GM13976 (cell line): ENCODE measurements at regions not wholly inside any gene's neighbourhood (a gene's known extent, or its start where the extent isn't known, plus 50 kb on each side); places are given as distances from the start of the nearest gene placed in this dataset.
A peak's percentile ranks its signal among the peaks of the same experiment; 100 is the strongest.

Experiments used
- DNase-seq: peaks from one replicate; pipeline ENCODE4 v3.0.0; 2012; ENCODE audit warnings: low spot score
- in situ Hi-C: fragments of 300-500 bp; cut with MboI; formaldehyde crosslinking; loops from one replicate; pipeline ENCODE4 v1.12.0; 2022; ENCODE audit warnings: low sequenced_read_pairs, mixed read lengths, inconsistent platforms; ENCODE audit not compliant: unreplicated experiment
- TF ChIP-seq, protein P1 (sequence below): IDR thresholded peaks from 2 replicates; pipeline ENCODE4 v1.5.1; 2012; ENCODE audit warnings: borderline replicate concordance, mild to moderate bottlenecking; ENCODE audit not compliant: insufficient read depth; ENCODE audit errors: extremely low read depth, missing control alignments, control extremely low read depth

DNA sequence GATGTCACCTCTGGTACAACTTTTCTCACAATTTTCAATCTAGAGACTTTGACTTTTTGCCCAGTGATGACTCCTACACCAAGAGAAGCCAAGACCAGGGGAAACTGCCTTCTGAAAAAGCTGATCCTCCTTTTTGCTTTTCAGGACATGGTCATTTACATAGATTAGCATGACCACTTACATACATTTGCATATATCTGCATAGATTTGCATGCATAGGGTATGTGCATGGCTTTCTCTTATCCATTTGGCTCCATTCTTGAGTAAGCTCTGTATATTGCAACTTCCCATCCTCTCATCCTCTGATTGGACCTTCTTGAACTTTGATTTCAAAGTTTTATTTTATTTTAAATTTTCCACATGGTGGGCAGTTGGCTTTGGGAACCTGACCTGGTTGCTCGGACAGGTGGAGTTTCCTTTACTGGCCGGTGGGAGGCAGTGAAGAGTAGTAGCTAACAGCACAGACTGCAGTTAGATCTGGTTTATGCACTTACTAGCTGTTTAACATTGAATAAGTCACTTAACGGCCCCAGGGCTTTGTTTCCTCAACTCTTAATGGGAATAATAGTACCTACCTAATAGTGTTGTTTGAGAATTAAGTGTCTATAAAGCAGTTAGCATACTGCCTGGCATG lies 92.9 kb downstream of the GPR139 start:
- DNase-seq: no peak
- TF ChIP-seq, protein P1, sequence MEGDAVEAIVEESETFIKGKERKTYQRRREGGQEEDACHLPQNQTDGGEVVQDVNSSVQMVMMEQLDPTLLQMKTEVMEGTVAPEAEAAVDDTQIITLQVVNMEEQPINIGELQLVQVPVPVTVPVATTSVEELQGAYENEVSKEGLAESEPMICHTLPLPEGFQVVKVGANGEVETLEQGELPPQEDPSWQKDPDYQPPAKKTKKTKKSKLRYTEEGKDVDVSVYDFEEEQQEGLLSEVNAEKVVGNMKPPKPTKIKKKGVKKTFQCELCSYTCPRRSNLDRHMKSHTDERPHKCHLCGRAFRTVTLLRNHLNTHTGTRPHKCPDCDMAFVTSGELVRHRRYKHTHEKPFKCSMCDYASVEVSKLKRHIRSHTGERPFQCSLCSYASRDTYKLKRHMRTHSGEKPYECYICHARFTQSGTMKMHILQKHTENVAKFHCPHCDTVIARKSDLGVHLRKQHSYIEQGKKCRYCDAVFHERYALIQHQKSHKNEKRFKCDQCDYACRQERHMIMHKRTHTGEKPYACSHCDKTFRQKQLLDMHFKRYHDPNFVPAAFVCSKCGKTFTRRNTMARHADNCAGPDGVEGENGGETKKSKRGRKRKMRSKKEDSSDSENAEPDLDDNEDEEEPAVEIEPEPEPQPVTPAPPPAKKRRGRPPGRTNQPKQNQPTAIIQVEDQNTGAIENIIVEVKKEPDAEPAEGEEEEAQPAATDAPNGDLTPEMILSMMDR: peak; percentile 10
- in situ Hi-C loops: no loop called here

DNA sequence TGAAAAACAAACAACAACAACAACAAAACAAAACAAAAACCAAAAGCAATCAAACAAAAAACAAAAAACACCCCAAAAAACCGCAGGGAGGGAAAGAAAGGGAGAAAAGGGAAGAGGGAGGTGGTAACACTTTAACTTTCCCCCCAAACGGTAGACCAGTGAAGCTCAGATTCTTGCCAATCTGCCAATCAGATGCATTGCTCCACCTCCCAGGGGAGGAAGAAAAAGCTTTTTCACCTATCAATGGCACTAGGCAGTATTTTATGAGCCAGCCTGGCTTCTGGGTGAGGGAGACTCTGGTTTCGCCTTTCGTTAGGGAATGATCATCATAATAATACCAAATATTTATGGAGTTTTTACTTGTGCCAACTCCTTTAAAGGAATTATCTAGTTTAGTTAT lies 94.1 kb downstream of the GPR139 start:
- in situ Hi-C loops: no loop called here
- TF ChIP-seq, protein P1: no peak
- DNase-seq: no peak

DNA sequence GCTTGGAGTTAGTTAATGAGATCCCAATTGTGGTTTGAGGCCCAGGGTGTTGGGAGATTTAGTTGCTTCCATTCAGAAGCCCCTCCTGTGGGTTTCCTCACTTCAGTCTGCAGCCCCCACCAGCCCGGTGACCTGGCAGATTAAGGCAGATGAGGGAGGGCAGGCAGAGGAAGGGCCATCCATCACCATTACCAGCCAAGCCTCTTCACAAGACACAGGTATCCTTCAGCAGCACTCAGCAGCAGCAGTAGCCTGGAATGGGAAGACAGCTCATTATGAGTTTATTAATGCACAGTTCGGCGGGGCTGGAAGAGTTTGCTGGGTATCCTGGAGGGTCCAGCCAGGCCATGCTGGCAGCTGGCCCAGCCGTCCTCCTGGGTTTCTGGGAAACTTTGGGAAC lies 90.0 kb upstream of the GPRC5B start:
- in situ Hi-C loops: no loop called here
- TF ChIP-seq, protein P1: no peak
- DNase-seq: no peak

DNA sequence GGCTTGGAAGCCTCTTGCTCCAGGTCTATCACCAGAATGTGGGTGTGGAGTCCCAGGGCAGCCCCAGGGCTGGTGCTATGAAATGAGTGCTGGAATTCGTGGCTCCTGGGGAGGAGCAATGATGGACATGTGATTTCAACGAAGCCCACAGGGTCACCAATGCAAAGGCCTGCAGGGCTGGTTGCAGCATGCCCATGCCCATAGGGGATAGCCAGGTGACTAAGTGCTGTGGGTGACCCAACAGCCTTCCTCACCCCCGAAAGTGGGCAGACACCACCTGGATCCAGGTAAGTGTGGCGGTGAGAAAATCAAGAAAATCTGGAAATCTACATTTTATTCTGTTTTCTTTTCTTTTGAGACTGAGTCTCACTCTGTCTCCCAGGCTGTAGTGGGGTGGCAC lies 87.5 kb upstream of the GPRC5B start:
- in situ Hi-C loops: no loop called here

DNA sequence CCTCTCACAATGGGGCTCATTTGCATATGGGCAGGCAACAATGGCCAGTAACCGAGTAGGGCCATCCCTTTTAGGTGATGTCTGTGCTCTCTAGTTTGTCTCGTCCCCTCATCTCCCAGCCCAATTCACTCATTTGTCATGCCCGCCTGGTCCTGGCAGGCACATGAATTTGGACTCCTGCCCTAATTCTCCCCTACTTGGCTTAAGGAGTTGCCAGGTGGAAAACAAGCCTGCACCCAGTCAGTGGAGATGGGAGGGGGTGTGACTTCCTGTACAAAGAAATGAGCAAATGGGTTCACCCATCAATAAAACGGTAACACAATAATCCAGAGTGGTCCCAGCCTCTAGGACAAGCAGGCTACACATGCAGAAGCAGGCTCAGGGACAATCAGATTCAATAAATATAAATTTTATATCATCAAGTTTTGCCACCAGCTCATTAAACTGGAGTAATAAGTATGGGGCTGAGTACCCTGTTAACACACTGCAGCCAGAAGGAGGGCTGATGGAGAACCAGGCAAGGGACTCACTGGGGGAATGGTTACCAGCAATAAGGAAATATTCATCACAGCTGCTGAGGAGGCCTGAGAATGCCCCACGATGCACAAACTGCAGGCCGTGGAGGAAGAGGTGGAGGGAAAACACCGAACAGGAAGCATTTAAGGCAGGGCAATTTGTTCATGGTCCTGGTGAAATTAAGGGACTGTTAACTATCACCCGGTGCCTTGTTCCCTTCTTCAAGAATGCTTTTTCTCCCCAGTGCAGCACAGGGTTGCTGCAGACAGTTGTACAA lies 84.4 kb upstream of the GPRC5B start:
- in situ Hi-C loops: no loop called here
- DNase-seq: no peak
- TF ChIP-seq, protein P1: no peak

More for the DNA sequence above, 87.5 kb upstream of the GPRC5B start:
- DNase-seq: no peak
- TF ChIP-seq, protein P1: no peak

DNA sequence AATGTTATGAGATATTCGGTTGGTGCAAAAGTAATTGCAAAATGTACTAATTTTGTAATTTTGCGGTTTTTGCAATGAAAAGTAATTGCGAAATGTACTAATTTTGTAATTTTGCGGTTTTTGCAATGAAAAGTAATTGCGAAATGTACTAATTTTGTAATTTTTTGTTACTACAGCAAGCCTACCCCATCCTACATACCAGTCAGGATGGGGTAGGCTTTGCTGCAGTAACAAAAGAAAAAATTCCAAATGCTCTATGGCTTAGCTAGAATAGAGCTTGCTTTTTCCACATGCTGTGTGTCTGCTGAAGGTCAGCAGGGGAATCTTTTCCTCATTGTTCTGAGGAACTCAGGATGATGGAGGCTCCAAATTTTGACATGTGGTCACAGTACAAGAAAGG lies 83.3 kb upstream of the GPRC5B start:
- DNase-seq: no peak
- in situ Hi-C loops: no loop called here
- TF ChIP-seq, protein P1: no peak
